Breast epithelium (tissue), 3 donors: ENCODE measurements at regions not wholly inside any gene's neighbourhood (a gene's known extent, or its start where the extent isn't known, plus 50 kb on each side); places are given as distances from the start of the nearest gene placed in this dataset.

Source experiments
- CTCF ChIP-seq, 3 donors: fragments of 450-650 bp; IDR thresholded peaks; one replicate each; pipeline ENCODE4 v1.5.1; 2016 to 2017; ENCODE audit warnings: antibody characterized with exemption in 3 of 3, mild to moderate bottlenecking in 3 of 3, moderate library complexity in 3 of 3
- POLR2A ChIP-seq: fragments of 450-650 bp; IDR thresholded peaks from one replicate; pipeline ENCODE4 v1.6.1; 2016; ENCODE audit warnings: antibody characterized with exemption, mild to moderate bottlenecking, moderate library complexity
- POLR2AphosphoS5 ChIP-seq, 3 donors: sonication (generic); formaldehyde crosslinking; IDR thresholded peaks; one replicate each; pipeline ENCODE4 v1.6.1; 2017; ENCODE audit warnings: antibody characterized with exemption in 3 of 3

- TF ChIP-seq CTCF (IDR thresholded peaks at IDR 0.05) = no peak
- no peak for TF ChIP-seq POLR2A
- TF ChIP-seq POLR2AphosphoS5 (IDR thresholded peaks at IDR 0.05) = no peak
Measured at GRCh38 chr1:224865510-224865909, 64.0 kb upstream of the DNAH14 start.
